Spinal cord (tissue), 9 donors: ENCODE measurements at regions not wholly inside any gene's neighbourhood (a gene's known extent, or its start where the extent isn't known, plus 50 kb on each side); places are given as distances from the start of the nearest gene placed in this dataset.
"Not testable (repeated sequence)": the region's sequence is repeated elsewhere in the genome, so short reads cannot be mapped to it uniquely, and the experiment has no call there.

ENCODE experiments used
- DNase-seq, 6 donors: peaks; one replicate each; pipeline versions ENCODE4 v3.0.0 to v3.0.0-alpha.2; 2013 to 2015; ENCODE audit warnings: low spot score in 6 of 6, low read depth in 4 of 6
- H3K27ac ChIP-seq: one replicate; pipeline ENCODE4 v1.5.1; 2013; ENCODE audit warnings: low read depth, low read length, control low read depth
- H3K27me3 ChIP-seq: one replicate; pipeline ENCODE4 v1.6.1; 2013; ENCODE audit warnings: low read length; ENCODE audit not compliant: control insufficient read depth, insufficient read depth
- H3K36me3 ChIP-seq: one replicate; pipeline ENCODE4 v1.6.1; 2013; ENCODE audit warnings: low read length; ENCODE audit not compliant: control insufficient read depth, insufficient read depth
- H3K4me1 ChIP-seq: one replicate; pipeline ENCODE4 v1.6.1; 2013; ENCODE audit warnings: low read length; ENCODE audit not compliant: control insufficient read depth, insufficient read depth
- H3K4me3 ChIP-seq: one replicate; pipeline ENCODE4 v1.5.1; 2013; ENCODE audit warnings: low read depth, low read length, control low read depth
- H3K9me3 ChIP-seq: one replicate; pipeline ENCODE4 v1.6.1; 2013; ENCODE audit warnings: low read length; ENCODE audit not compliant: control insufficient read depth, insufficient read depth
- WGBS: methylation state at CpG from one replicate; pipeline ENCODE4 v1.1.5; 2013; ENCODE audit warnings: missing lambda C conversion rate; ENCODE audit not compliant: insufficient coverage; 5-methylcytosine and 5-hydroxymethylcytosine counted together
- donor health status: healthy.

DNA sequence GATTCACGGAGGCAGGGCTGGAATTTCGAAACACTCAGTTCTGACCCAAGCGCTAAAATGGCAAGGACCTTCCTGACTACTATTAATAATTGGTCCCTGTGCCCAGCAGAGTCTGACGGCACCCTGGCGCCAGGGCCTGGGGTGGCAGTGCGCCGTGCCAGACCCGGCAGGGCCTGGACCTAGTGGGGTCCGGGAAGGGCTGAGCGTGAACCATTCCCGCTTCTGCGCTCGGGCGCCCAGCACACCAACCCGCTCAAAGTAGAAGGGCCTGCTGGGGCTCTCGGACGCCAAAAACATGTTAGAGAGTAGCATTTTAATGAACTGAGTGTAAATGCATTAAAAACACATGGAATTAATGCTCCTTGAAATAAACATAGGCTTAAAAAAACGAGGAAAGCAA, 346.7 kb upstream of the SFRP2 start:
- 94% methylated on average over 12 of the region's 18 CpGs for WGBS
- H3K9me3 ChIP-seq = no peaks in the 10 kb centered on the region
- no peaks in the 10 kb centered on the region for H3K27me3 ChIP-seq

GRCh38 chr4:154132406-154132805, 343.5 kb upstream of the SFRP2 start:
- H3K4me1 ChIP-seq = no peaks in the 10 kb centered on the region
- H3K36me3 ChIP-seq = no peaks in the 10 kb centered on the region
- H3K4me3 ChIP-seq = no peak overlapping the region
- no peak for DNase-seq
- H3K27ac ChIP-seq = no peak overlapping the region
- H3K9me3 ChIP-seq = no peaks in the 10 kb centered on the region
- no peaks in the 10 kb centered on the region for H3K27me3 ChIP-seq
- no CpG with 5 or more reads among the region's 1 CpG for WGBS

More for the DNA sequence above, 346.7 kb upstream of the SFRP2 start:
- DNase-seq = no peak
- Histone ChIP-seq H3K36me3 (no peaks in the 10 kb centered on the region), H3K4me3 (no peak overlapping the region), H3K4me1 (no peaks in the 10 kb centered on the region), H3K27ac (no peak overlapping the region)

DNA sequence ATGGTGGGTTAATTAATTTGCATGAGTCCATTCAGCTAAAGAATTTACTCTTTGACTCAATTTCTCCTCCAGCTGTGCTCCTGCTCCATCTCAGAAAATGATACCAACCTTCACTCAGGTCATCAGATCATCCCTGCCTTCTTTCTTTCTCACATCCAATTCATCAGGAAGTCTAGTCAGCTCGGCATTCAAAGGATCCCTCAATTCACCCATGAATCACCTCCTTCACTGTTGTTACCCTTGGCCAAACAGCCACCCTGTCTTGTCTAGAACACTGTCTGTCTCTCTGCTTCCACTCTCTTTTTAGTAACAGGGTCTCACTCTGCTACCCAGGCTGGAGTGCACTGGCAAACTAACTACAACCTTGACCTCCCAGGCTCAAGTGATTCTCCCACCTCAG, 337.4 kb upstream of the SFRP2 start:
- no peaks in the 10 kb centered on the region for H3K4me1 ChIP-seq
- H3K27ac ChIP-seq = no peak overlapping the region
- no peaks in the 10 kb centered on the region for H3K9me3 ChIP-seq
- 79% methylated on average over 1 of the region's 1 CpG for WGBS
- H3K27me3 ChIP-seq = no peaks in the 10 kb centered on the region
- H3K4me3 ChIP-seq = no peak overlapping the region
- DNase-seq = no peak
- no peaks in the 10 kb centered on the region for H3K36me3 ChIP-seq

GRCh38 chr4:154125340-154125739, 336.5 kb upstream of the SFRP2 start:
- no peaks in the 10 kb centered on the region for H3K4me1 ChIP-seq
- H3K9me3 ChIP-seq = no peaks in the 10 kb centered on the region
- no peaks in the 10 kb centered on the region for H3K36me3 ChIP-seq
- H3K4me3 ChIP-seq = no peak overlapping the region
- no peak overlapping the region for H3K27ac ChIP-seq
- no peaks in the 10 kb centered on the region for H3K27me3 ChIP-seq
- no peak for DNase-seq
- WGBS = 100% methylated on average over 3 of the region's 3 CpGs

- Histone ChIP-seq H3K27me3 (no peaks in the 10 kb centered on the region), H3K4me3 (no peak overlapping the region), H3K36me3 (no peaks in the 10 kb centered on the region), H3K4me1 (no peaks in the 10 kb centered on the region), H3K27ac (no peak overlapping the region), H3K9me3 (no peaks in the 10 kb centered on the region)
- DNase-seq = no peak
- 43% methylated on average over 2 of the region's 4 CpGs for WGBS
Observed at GRCh38 chr4:154124539-154125255, 335.8 kb upstream of the SFRP2 start.

- Histone ChIP-seq H3K27me3 (no peaks in the 10 kb centered on the region), H3K4me1 (no peaks in the 10 kb centered on the region), H3K9me3 (no peaks in the 10 kb centered on the region), H3K4me3 (no peak overlapping the region), H3K27ac (no peak overlapping the region), H3K36me3 (no peaks in the 10 kb centered on the region)
- 93% methylated on average over 3 of the region's 3 CpGs for WGBS
- no peak for DNase-seq
Observed at GRCh38 chr4:154123897-154124296, 335.0 kb upstream of the SFRP2 start.

DNA sequence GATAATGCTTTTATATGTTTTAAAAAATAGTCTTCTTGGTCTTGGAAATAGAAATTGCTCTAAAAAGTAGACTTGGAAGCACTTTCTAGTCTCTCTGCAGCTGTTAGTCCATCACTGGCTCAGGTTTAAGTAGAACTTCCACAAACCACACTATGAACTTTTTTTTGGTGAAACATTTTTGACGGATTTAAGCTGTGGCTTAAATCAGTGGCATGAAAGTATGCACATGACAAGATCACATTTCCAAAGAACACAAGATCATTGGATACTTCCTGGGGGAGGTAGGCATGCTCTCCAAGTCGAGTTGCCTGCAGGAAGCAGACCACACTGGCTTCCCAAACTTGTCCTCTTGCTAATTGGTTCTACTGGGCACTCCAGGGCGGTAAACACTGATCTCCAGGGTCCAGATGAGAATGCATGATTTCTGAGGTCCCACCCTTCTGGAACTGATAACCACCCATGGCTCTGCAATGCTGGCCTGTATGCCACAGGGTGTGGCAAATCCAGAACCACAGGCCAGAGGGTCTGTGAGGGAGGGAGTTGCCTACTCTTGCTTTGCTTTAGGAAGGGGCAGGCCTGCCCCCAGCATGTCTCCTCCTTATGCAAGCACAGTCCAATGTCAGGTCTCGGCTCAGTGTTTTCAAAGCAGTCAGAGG, 331.9 kb upstream of the SFRP2 start:
- no peak overlapping the region for H3K27ac ChIP-seq
- H3K27me3 ChIP-seq = no peaks in the 10 kb centered on the region
- no peaks in the 10 kb centered on the region for H3K4me1 ChIP-seq
- no peak for DNase-seq
- no peaks in the 10 kb centered on the region for H3K36me3 ChIP-seq
- H3K4me3 ChIP-seq = no peak overlapping the region
- no peaks in the 10 kb centered on the region for H3K9me3 ChIP-seq
- 73% methylated on average over 3 of the region's 4 CpGs for WGBS

DNA sequence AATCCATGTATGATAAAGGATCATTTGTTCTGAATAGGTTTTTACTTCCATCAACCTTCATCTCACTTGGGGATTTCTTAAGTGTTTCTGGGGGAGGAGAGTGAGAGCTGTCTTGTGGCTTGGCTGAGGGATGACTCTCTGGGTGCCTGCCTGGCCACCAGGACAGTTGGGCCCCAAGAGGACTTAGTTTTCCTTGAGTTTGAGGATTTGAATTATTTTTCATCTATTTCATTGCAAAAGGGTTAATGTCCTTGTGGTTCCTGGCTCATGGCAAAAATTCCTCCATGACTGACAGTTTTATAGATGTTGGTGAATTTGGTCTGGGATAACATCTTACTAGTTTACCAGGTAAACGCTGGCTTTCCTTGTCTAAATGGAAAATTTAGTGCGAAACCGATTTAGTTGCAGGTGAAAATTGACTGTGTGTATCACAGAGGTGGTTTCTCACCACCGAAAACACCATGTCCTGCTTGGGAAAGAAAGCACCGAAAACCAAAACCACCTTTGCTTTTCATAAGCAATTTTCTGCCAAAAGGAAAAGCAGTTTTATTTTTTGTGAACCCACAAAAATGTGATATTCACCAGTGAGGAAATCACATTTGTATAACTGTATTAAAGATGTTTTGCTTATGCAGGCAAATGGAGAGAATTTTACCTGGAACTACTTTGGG, 331.3 kb upstream of the SFRP2 start:
- Histone ChIP-seq H3K4me1 (no peaks in the 10 kb centered on the region), H3K36me3 (no peaks in the 10 kb centered on the region), H3K27me3 (no peaks in the 10 kb centered on the region), H3K9me3 (no peaks in the 10 kb centered on the region), H3K27ac (no peak overlapping the region), H3K4me3 (no peak overlapping the region)
- no peak for DNase-seq
- WGBS = 100% methylated on average over 2 of the region's 5 CpGs

GRCh38 chr4:154119317-154119716, 330.4 kb upstream of the SFRP2 start:
- Histone ChIP-seq H3K4me1 (no peaks in the 10 kb centered on the region), H3K4me3 (no peak overlapping the region), H3K27ac (no peak overlapping the region), H3K9me3 (no peaks in the 10 kb centered on the region), H3K36me3 (no peaks in the 10 kb centered on the region), H3K27me3 (no peaks in the 10 kb centered on the region)
- WGBS = 90% methylated on average over 3 of the region's 5 CpGs
- DNase-seq = no peak

DNA sequence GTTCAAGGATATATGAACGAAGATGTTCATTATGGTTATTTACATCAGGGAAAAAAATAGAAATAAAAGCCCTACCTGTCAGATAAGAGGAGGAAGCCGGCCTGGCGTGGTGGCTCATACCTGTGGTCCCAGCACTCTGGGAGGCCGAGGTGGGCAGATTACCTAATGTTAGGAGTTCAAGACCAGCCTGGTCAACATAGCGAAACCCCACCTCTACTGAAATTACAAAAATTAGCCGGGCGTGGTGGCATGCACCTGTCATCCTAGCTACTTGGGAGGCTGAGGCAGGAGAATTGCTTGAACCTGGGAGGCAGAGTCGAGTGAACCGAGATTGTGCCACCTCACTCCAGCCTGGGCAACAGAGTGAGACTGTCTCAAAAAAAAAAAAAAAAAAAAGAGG, 328.8 kb upstream of the SFRP2 start:
- H3K9me3 ChIP-seq, H3K27ac ChIP-seq, H3K4me1 ChIP-seq, H3K4me3 ChIP-seq, DNase-seq, H3K27me3 ChIP-seq, H3K36me3 ChIP-seq: not testable (repeated sequence)
- WGBS = 83% methylated on average over 3 of the region's 9 CpGs
